NT2/D1 (cell line): ENCODE measurements at regions not wholly inside any gene's neighbourhood (a gene's known extent, or its start where the extent isn't known, plus 50 kb on each side); places are given as distances from the start of the nearest gene placed in this dataset.
"Not testable (repeated sequence)": the region's sequence is repeated elsewhere in the genome, so short reads cannot be mapped to it uniquely, and the experiment has no call there.

Experiments used
- SUZ12 ChIP-seq: IDR thresholded peaks from 2 replicates; pipeline ENCODE4 v1.6.1; 2011; ENCODE audit not compliant: insufficient read length, insufficient read depth; ENCODE audit errors: extremely low read depth
- YY1 ChIP-seq: IDR thresholded peaks from 2 replicates; pipeline ENCODE4 v1.6.1; 2011; ENCODE audit not compliant: insufficient read length, insufficient read depth

GRCh38 chr1:66466695-66467094 is 67.3 kb upstream of the SGIP1 start:
- not testable (repeated sequence) for TF ChIP-seq SUZ12, YY1
